ENCODE measurements at regions not wholly inside any gene's neighbourhood (a gene's known extent, or its start where the extent isn't known, plus 50 kb on each side); places are given as distances from the start of the nearest gene placed in this dataset.

DNA sequence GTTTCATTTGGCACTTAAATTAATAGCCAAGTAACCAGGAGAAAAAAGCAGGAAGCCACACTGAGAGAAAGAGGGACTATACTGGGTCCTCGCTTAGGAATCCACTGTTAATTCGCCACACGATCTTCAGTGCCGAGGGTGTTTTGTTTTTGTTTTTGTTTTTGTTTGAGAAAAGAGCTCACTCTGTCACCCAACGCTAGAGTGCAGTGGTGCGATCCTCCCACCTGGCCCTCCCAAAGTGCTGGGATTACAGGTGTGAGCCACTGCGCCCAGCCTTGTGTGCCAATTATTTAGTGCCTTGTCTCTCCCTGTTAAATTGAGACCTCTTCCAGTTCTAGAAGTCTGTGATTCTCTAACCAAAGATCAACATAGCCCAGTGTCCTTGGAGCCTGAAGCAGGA, 53.8 kb upstream of the TPM1 start:
- intact Hi-C loops (cut with micrococcal nuclease): no loop called here

DNA sequence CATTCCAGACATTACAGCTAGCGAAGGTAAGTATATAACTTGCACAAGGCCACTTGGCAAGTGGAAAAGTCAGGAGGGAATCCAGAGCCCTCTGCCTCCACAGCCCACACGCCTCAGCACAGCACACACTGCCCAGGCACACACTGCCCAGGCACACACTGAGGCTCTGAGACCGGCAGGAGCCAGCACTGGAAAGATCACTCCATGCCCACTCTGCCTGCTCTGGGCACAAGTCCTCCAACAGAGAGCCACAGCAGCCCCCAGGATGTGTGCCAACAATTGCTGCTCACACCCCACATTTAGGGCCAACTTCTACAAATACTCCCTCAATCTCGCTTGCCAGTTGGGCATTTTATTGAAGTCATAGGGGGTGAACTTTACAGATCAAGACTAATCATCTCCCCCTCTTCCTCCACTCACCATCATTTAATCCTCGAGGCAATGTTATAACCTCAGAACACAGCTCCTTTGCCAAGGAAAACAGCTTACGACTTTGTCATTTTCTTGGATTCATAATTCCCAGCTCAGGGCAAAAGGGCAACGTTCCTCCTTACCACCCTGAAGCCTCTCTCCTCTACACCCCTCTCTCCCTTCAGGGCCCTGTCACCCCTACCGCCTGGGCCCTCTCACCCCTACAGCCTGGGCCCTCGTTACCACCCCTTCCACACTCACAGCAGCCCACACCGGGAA, 53.0 kb upstream of the TPM1 start:
- no peaks in the 10 kb centered on the region for H3K79me2 ChIP-seq (ENCODE audit: control insufficient read depth, insufficient read depth, low read length)
- ATAC-seq (ENCODE audit: low read depth) (no peak), DNase-seq (no peak)
- WGBS (ENCODE audit: insufficient coverage): 70% methylated on average over 6 of the region's 10 CpGs
- H4K20me1 ChIP-seq (ENCODE audit: control insufficient read depth, insufficient read depth, low read length, poor library complexity, severe bottlenecking): no peaks in the 10 kb centered on the region
- CTCF ChIA-PET: no interaction called here
- H3K4me1 ChIP-seq (ENCODE audit: control insufficient read depth in 2 of 2, insufficient read depth in 2 of 2, low read length in 2 of 2): no peaks in the 10 kb centered on the region
- H3K4me1 Mint-ChIP-seq: no peaks in the 10 kb centered on the region
- no peak overlapping the region for H3K4me3 ChIP-seq (ENCODE audit: control extremely low read depth in 1 of 5, extremely low read depth in 1 of 5, insufficient read depth in 1 of 5, low read depth in 2 of 5, low read length in 4 of 5)
- H3K9me3 Mint-ChIP-seq (ENCODE audit: insufficient read depth): no peaks in the 10 kb centered on the region
- no peak overlapping the region for H3K9ac ChIP-seq (ENCODE audit: low read length)
- H2AFZ ChIP-seq (ENCODE audit: insufficient read depth, low read depth, low read length, poor library complexity, severe bottlenecking): no peak overlapping the region
- H3K27me3 Mint-ChIP-seq: peaks cover 30% of the 10 kb centered on the region
- H3K36me3 ChIP-seq (replicated peaks in 1 of 2; ENCODE audit: control extremely low read depth in 1 of 2, control insufficient read depth in 1 of 2, extremely low read depth in 1 of 2, insufficient read depth in 2 of 2, low read length in 1 of 2): no peaks in the 10 kb centered on the region
- H3K27ac Mint-ChIP-seq: peak overlapping the region; percentile 22
- no peaks in the 10 kb centered on the region for H3K9me3 ChIP-seq (ENCODE audit: control extremely low read depth in 1 of 3, control insufficient read depth in 2 of 3, insufficient read depth in 1 of 3, low read length in 2 of 3)
- TF ChIP-seq, protein P1, sequence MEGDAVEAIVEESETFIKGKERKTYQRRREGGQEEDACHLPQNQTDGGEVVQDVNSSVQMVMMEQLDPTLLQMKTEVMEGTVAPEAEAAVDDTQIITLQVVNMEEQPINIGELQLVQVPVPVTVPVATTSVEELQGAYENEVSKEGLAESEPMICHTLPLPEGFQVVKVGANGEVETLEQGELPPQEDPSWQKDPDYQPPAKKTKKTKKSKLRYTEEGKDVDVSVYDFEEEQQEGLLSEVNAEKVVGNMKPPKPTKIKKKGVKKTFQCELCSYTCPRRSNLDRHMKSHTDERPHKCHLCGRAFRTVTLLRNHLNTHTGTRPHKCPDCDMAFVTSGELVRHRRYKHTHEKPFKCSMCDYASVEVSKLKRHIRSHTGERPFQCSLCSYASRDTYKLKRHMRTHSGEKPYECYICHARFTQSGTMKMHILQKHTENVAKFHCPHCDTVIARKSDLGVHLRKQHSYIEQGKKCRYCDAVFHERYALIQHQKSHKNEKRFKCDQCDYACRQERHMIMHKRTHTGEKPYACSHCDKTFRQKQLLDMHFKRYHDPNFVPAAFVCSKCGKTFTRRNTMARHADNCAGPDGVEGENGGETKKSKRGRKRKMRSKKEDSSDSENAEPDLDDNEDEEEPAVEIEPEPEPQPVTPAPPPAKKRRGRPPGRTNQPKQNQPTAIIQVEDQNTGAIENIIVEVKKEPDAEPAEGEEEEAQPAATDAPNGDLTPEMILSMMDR (IDR thresholded peaks at IDR 0.05): no peak
- TF ChIP-seq EZH2 (IDR thresholded peaks at IDR 0.05; ENCODE audit: borderline replicate concordance, insufficient read depth, low read depth, low read length, poor library complexity, severe bottlenecking): no peak
- H3K27ac ChIP-seq (ENCODE audit: low read length in 2 of 2): no peak overlapping the region
- intact Hi-C loops (cut with micrococcal nuclease): no loop called here
- peaks cover 0 to 14% (median 3%) of the 10 kb centered on the region in 4 experiments for H3K27me3 ChIP-seq (replicated peaks in 1 of 4; ENCODE audit: control extremely low read depth in 1 of 4, control insufficient read depth in 3 of 4, insufficient read depth in 4 of 4, low read length in 3 of 4)
- H3K4me3 Mint-ChIP-seq: no peak overlapping the region
- no peak overlapping the region for H3K4me2 ChIP-seq (replicated peaks; ENCODE audit: low read depth, low read length, poor library complexity, severe bottlenecking)
- POLR2A ChIA-PET: no interaction called here

More for the DNA sequence above, 53.8 kb upstream of the TPM1 start:
- H3K9me3 Mint-ChIP-seq (ENCODE audit: insufficient read depth): no peaks in the 10 kb centered on the region
- H3K9me3 ChIP-seq (ENCODE audit: control extremely low read depth in 1 of 3, control insufficient read depth in 2 of 3, insufficient read depth in 1 of 3, low read length in 2 of 3): no peaks in the 10 kb centered on the region
- H3K27me3 Mint-ChIP-seq: peaks cover 34% of the 10 kb centered on the region
- H2AFZ ChIP-seq (ENCODE audit: insufficient read depth, low read depth, low read length, poor library complexity, severe bottlenecking): no peak overlapping the region
- no peak overlapping the region for H3K4me2 ChIP-seq (replicated peaks; ENCODE audit: low read depth, low read length, poor library complexity, severe bottlenecking)
- no peak overlapping the region for H3K27ac Mint-ChIP-seq
- H3K4me1 ChIP-seq (ENCODE audit: control insufficient read depth in 2 of 2, insufficient read depth in 2 of 2, low read length in 2 of 2): no peaks in the 10 kb centered on the region
- H3K9ac ChIP-seq (ENCODE audit: low read length): no peak overlapping the region
- no peaks in the 10 kb centered on the region for H3K36me3 ChIP-seq (replicated peaks in 1 of 2; ENCODE audit: control extremely low read depth in 1 of 2, control insufficient read depth in 1 of 2, extremely low read depth in 1 of 2, insufficient read depth in 2 of 2, low read length in 1 of 2)
- H3K79me2 ChIP-seq (ENCODE audit: control insufficient read depth, insufficient read depth, low read length): no peaks in the 10 kb centered on the region
- ChIA-PET POLR2A (no interaction called here), CTCF (no interaction called here)
- no peak overlapping the region for H3K4me3 Mint-ChIP-seq
- no peak overlapping the region for H3K4me3 ChIP-seq (ENCODE audit: control extremely low read depth in 1 of 5, extremely low read depth in 1 of 5, insufficient read depth in 1 of 5, low read depth in 2 of 5, low read length in 4 of 5)
- ATAC-seq (ENCODE audit: low read depth): no peak
- TF ChIP-seq, protein P1 (IDR thresholded peaks at IDR 0.05): no peak
- TF ChIP-seq EZH2 (IDR thresholded peaks at IDR 0.05; ENCODE audit: borderline replicate concordance, insufficient read depth, low read depth, low read length, poor library complexity, severe bottlenecking): no peak
- no peak overlapping the region for H3K27ac ChIP-seq (ENCODE audit: low read length in 2 of 2)
- no peaks in the 10 kb centered on the region for H3K4me1 Mint-ChIP-seq
- no peaks in the 10 kb centered on the region for H4K20me1 ChIP-seq (ENCODE audit: control insufficient read depth, insufficient read depth, low read length, poor library complexity, severe bottlenecking)
- H3K27me3 ChIP-seq (replicated peaks in 1 of 4; ENCODE audit: control extremely low read depth in 1 of 4, control insufficient read depth in 3 of 4, insufficient read depth in 4 of 4, low read length in 3 of 4): peaks cover 0 to 14% (median 3%) of the 10 kb centered on the region in 4 experiments
- 91% methylated on average over 6 of the region's 7 CpGs for WGBS (ENCODE audit: insufficient coverage)
- DNase-seq: no peak

Measured in B cell (primary cell).